ENCODE measurements at regions not wholly inside any gene's neighbourhood (a gene's known extent, or its start where the extent isn't known, plus 50 kb on each side); places are given as distances from the start of the nearest gene placed in this dataset.

- no peak for DNase-seq (ENCODE audit: extremely low read depth, insufficient read length)
- Histone ChIP-seq H3K4me3 (replicated peaks; ENCODE audit: low read depth, low read length) (no peak overlapping the region), H3K27me3 (replicated peaks; ENCODE audit: control insufficient read depth, insufficient read depth, low read length) (no peaks in the 10 kb centered on the region), H3K36me3 (ENCODE audit: control insufficient read depth, insufficient read depth, low read length) (no peaks in the 10 kb centered on the region)
- TF ChIP-seq CTCF (IDR thresholded peaks at IDR 0.05; ENCODE audit: insufficient read depth, low read length, poor library complexity, severe bottlenecking) = no peak
These were observed 97.2 kb downstream of the GLRX3 start for GRCh38 chr10:130233426-130233825.

GRCh38 chr10:130234171-130234965 is 98.2 kb downstream of the GLRX3 start:
- H3K4me3 ChIP-seq (replicated peaks; ENCODE audit: low read depth, low read length) = no peak overlapping the region
- no peak for DNase-seq (ENCODE audit: extremely low read depth, insufficient read length)
- H3K36me3 ChIP-seq (ENCODE audit: control insufficient read depth, insufficient read depth, low read length) = no peaks in the 10 kb centered on the region
- no peaks in the 10 kb centered on the region for H3K27me3 ChIP-seq (replicated peaks; ENCODE audit: control insufficient read depth, insufficient read depth, low read length)
- no peak for TF ChIP-seq CTCF (IDR thresholded peaks at IDR 0.05; ENCODE audit: insufficient read depth, low read length, poor library complexity, severe bottlenecking)

- DNase-seq (ENCODE audit: extremely low read depth, insufficient read length) = no peak
- H3K4me3 ChIP-seq (replicated peaks; ENCODE audit: low read depth, low read length) = no peak overlapping the region
- TF ChIP-seq CTCF (IDR thresholded peaks at IDR 0.05; ENCODE audit: insufficient read depth, low read length, poor library complexity, severe bottlenecking) = no peak
- no peaks in the 10 kb centered on the region for H3K27me3 ChIP-seq (replicated peaks; ENCODE audit: control insufficient read depth, insufficient read depth, low read length)
- H3K36me3 ChIP-seq (ENCODE audit: control insufficient read depth, insufficient read depth, low read length) = no peaks in the 10 kb centered on the region
These were observed 100.5 kb downstream of the GLRX3 start for GRCh38 chr10:130236711-130237110.

- no peak for TF ChIP-seq CTCF (IDR thresholded peaks at IDR 0.05; ENCODE audit: insufficient read depth, low read length, poor library complexity, severe bottlenecking)
- H3K36me3 ChIP-seq (ENCODE audit: control insufficient read depth, insufficient read depth, low read length) = no peaks in the 10 kb centered on the region
- no peak overlapping the region for H3K4me3 ChIP-seq (replicated peaks; ENCODE audit: low read depth, low read length)
- no peaks in the 10 kb centered on the region for H3K27me3 ChIP-seq (replicated peaks; ENCODE audit: control insufficient read depth, insufficient read depth, low read length)
- no peak for DNase-seq (ENCODE audit: extremely low read depth, insufficient read length)
These were observed 104.2 kb downstream of the GLRX3 start for GRCh38 chr10:130240409-130240808.

GRCh38 chr10:130242513-130242912 is 106.3 kb downstream of the GLRX3 start:
- Histone ChIP-seq H3K27me3 (replicated peaks; ENCODE audit: control insufficient read depth, insufficient read depth, low read length) (no peaks in the 10 kb centered on the region), H3K36me3 (ENCODE audit: control insufficient read depth, insufficient read depth, low read length) (no peaks in the 10 kb centered on the region), H3K4me3 (replicated peaks; ENCODE audit: low read depth, low read length) (no peak overlapping the region)
- DNase-seq (ENCODE audit: extremely low read depth, insufficient read length) = no peak
- TF ChIP-seq CTCF (IDR thresholded peaks at IDR 0.05; ENCODE audit: insufficient read depth, low read length, poor library complexity, severe bottlenecking) = no peak
